NCI-H2171 treated with DMSO at 0.1 percent for 48 hours (cell line): ENCODE measurements at regions not wholly inside any gene's neighbourhood (a gene's known extent, or its start where the extent isn't known, plus 50 kb on each side); places are given as distances from the start of the nearest gene placed in this dataset.
"Not testable (repeated sequence)": the region's sequence is repeated elsewhere in the genome, so short reads cannot be mapped to it uniquely, and the experiment has no call there.

Source experiments
- DNase-seq: peaks from one replicate; lab custom pipeline; 2025; lab: John Stamatoyannopoulos, UW

GRCh38 chr5:108588323-108588722 is 159.4 kb upstream of the FER start:
- DNase-seq = no peak

- DNase-seq = no peak
Measured at GRCh38 chr5:108587821-108588220, 159.9 kb upstream of the FER start.

- DNase-seq = no peak
Measured at GRCh38 chr5:108581026-108581425, 166.7 kb upstream of the FER start.

- no peak for DNase-seq
Measured at GRCh38 chr5:108579236-108579635, 168.5 kb upstream of the FER start.

- no peak for DNase-seq
Measured at GRCh38 chr5:108578791-108579190, 168.9 kb upstream of the FER start.

- DNase-seq = no peak
Measured at GRCh38 chr5:108567429-108567828, 180.3 kb upstream of the FER start.

- DNase-seq = no peak
Measured at GRCh38 chr5:108564441-108564840, 182.5 kb upstream of the FBXL17 start.

GRCh38 chr5:108562205-108562454 is 180.2 kb upstream of the FBXL17 start:
- DNase-seq = no peak

- no peak for DNase-seq
Measured at GRCh38 chr5:108561416-108562204, 179.7 kb upstream of the FBXL17 start.

- no peak for DNase-seq
Measured at GRCh38 chr5:108560581-108560980, 178.7 kb upstream of the FBXL17 start.

GRCh38 chr5:108560166-108560565 is 178.3 kb upstream of the FBXL17 start:
- DNase-seq = no peak

GRCh38 chr5:108558840-108559239 is 176.9 kb upstream of the FBXL17 start:
- DNase-seq = not testable (repeated sequence)

GRCh38 chr5:108558142-108558541 is 176.2 kb upstream of the FBXL17 start:
- not testable (repeated sequence) for DNase-seq

GRCh38 chr5:108557686-108558085 is 175.8 kb upstream of the FBXL17 start:
- DNase-seq = no peak

- no peak for DNase-seq
Measured at GRCh38 chr5:108556441-108557145, 174.7 kb upstream of the FBXL17 start.

GRCh38 chr5:108548684-108549596 is 167.0 kb upstream of the FBXL17 start:
- no peak for DNase-seq

- no peak for DNase-seq
Measured at GRCh38 chr5:108546939-108547338, 165.0 kb upstream of the FBXL17 start.

- no peak for DNase-seq
Measured at GRCh38 chr5:108545301-108545700, 163.4 kb upstream of the FBXL17 start.

GRCh38 chr5:108543486-108543885 is 161.6 kb upstream of the FBXL17 start:
- DNase-seq = no peak

GRCh38 chr5:108541836-108542235 is 159.9 kb upstream of the FBXL17 start:
- no peak for DNase-seq

GRCh38 chr5:108536321-108536720 is 154.4 kb upstream of the FBXL17 start:
- DNase-seq = no peak

- not testable (repeated sequence) for DNase-seq
Measured at GRCh38 chr5:108532129-108532445, 150.2 kb upstream of the FBXL17 start.
